ENCODE measurements at regions not wholly inside any gene's neighbourhood (a gene's known extent, or its start where the extent isn't known, plus 50 kb on each side); places are given as distances from the start of the nearest gene placed in this dataset.
A peak's percentile ranks its signal among the peaks of the same experiment; 100 is the strongest.

DNA sequence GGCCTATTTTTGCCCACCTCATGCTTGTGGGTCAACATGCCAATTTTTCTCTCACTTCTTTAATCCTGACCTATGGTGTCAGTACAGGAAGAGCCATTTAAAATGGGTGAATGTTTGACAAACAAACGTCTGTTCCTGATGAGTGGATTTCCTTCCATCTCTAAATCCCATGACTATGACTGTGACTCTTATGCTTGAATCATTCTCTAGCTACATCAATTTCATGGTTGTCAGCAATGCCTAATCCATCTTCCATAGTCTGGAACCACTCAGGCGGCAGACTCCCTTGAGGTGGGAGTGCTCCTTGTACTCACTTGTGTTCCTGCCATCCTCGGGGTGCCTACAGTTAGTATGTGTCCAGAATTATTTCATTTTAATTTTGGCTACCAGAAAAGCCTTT, 194.9 kb upstream of the RPS6KA3 start:
- DNase-seq, result no peak

DNA sequence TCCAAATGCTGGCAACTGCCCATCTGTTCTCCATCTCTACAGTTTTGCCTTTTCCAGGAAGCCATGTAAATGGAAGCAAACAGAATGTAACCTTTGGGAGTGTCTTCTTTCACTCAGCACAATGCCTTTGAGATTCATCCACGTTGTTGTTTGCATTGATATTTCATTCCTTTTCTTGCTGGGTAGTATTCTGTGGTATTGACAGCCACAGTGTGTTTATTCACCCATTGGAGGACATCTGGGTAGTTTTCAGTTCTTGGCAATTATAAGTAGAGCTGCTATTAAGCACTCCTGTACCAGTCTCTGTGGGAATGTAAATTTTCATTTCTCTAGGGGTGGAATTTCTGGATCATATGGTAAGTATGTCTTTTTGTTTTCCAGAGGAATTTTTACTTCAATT, 194.3 kb upstream of the RPS6KA3 start:
- DNase-seq, result no peak

DNA sequence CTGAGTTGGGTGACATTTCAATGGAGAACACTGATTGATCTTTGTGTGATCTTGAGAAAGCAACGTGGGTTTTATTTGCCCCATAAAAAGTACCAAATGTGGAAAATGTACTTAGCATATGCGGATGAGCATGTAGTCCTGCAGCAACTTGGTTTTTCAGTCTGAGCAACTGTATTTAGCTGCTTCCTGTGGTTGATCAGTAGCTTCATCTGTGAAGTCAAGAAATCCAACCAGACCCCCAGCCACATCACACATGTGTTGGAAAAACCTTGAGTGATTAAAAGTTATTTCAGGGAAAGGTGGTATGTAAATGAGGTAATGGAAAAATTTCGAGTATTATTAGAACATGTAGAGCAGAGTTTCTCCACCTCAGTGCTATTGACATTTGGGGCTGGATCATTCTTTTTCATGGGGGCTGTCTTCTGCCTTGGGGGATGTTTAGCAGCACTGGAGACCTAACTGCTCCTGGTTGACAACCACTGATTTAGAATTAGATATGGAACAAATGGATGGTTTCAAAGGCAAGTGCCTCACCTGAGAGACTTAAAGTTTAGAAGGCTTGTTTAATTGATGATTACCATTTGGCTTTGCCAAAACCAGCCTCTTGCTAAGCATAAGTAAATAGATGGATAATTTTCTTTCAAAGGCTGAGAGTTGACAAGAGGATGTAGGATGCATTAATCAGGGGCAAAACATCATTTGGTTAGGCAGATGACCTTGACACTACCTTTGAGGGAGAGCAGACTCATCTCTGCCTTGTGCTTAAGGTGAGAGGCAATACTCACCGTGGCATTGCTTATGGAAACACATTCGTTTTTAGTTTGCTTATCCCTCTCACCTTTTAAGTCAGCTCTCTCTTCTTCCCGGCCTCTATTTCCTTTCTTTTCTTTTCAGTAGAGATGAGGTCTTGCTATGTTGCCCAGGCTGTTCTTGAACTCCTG, 193.0 kb upstream of the RPS6KA3 start:
- no peak for DNase-seq

DNA sequence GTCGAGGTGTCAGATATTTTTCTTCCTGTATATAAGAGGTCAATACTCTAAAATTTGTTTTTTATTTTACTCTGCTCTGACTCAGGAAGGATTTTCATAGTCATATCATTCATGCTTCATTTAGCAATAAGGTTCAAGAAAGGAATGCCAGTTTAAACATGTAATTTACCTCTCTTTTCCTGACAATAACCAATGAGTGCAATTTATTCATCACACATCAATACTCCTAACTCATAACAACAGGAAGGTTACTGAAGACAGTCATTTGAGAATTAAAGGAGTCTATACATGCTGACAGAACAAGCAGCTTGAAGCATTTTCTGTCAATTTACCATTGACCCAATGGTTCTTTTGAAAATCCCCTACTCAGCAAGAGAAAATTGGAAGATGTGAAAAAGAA, 190.3 kb upstream of the RPS6KA3 start:
- DNase-seq, result no peak

DNA sequence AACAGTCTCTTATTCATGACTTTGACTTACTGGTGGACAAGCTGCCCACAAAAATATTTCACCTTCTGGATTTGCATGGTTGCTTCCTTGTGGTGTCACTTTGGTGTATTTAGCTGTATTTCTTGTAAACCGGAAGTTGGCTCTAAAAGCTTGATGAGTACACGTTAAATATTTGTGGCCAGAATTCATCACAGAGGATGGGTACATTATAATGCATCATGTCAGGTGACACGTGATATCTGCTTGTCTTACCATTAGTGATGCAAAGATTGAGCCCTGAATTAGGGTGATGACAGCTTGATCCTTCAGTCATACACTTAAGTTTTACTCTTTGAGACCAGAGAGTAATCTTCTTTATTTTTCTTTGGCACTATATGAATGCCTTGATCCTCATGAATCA, 188.3 kb upstream of the RPS6KA3 start:
- DNase-seq, result no peak

DNA sequence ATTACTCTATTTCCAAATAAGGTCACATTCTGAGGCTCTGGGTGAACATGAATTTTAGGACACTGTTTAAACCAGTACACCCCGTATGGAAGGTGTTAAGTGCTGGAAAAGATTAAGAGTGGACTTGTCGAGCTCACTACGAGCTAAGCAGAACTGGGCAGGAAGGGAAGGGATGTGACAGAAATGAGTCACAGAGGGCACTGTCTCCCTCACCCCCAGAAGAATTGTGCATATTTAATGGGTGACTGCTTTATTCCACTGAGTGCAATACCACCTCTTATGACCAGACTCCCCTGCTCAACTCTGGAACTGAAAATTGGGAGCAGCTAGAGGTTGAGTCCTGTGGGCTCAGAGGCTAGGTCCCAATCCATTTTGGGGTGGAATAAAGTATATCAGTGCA, 187.4 kb upstream of the RPS6KA3 start:
- no peak for DNase-seq

DNA sequence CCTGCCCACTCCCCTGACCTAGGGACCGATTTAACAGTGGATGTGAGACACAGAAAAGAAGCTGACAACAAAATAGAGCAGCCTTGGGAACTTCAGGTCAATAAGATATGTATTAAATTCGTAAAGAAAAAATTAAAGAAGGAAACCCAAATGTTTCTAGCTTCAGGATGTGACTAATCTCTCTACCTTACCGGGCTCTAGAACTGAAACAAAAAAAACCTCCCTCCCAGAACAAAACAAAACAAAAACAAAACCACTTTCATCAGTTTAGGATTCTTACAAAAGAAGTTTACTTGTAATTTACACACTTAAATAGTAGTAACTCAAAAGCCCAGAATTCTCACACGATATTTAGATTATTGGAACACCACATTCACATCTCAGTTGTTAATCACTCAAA, 185.8 kb upstream of the RPS6KA3 start:
- no peak for DNase-seq

DNA sequence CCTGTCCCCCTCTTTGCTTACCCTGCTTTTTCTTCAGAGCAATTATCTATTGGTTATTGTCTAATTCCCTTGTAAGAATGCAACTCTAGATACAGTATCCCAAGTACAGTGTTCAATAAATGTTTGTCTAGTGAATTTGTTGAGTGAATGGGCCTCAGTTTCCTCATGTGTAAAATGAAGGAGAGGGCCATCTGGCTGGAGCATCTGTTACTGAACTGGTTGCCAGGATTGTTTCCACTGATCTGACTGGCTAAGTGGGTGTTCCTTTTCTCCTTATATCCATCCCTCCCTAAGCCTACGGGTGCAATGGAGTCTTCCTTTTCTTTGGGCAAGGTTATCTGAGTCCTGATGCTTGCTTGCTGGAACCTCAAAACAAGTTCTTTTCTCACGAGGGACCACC, 185.2 kb upstream of the RPS6KA3 start:
- no peak for DNase-seq

DNA sequence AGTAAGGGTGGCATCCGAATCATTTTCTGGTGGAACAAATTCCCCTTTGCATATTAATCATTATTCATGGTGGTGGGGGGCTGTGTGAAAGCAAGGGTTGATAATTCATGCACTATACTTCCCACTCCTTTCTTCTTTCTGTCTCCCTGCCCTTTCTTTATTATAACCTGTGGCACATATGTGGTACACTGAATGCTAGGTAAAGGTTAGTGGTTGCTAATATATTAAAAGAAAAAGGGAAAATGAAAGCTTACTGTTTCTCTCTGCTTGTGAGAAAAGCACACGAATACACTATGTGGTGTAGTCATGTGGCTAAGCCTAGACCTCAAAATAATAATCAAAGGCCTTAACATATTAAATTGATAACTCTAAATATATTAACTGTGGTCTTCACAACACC, 178.4 kb upstream of the RPS6KA3 start:
- DNase-seq, result no peak

DNA sequence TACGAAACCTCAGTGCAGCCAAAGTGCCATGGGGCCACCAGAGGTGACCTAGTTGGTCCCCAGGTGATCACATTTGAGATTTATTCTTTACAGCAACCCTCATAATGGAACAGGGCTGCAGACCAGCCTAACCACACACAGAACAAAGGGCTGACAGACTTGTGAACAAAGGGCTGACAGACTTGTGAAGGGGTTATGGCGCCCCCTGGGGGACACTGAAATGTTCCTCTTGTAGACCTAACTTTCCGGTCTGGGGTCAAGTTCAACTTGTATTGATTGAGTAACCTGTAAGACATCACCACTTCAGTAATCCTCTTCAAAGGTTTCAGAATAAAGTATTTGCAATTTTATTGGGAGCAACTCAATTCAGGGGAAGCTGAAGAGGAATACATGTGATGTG, 175.9 kb upstream of the RPS6KA3 start:
- DNase-seq, result peak; percentile 65

DNA sequence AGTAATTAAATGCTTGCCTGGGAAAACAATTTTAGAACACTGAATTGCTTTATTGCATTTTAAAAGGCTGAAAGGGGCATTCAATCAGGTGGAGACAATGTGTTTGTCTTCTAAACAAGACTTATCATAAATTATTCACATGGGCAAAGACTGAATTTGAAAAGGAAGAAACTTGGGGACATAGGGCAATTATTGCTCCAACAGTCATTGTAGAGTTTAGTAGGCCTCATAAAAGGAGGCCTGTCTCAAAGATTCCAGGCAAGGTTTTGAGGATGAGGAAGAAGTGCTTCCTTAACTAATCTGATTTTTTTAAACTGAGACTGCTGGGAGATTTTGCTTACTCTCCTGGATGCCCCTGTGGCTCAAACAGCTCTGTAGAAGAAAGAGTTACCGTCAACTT, 174.4 kb upstream of the RPS6KA3 start:
- no peak for DNase-seq

DNA sequence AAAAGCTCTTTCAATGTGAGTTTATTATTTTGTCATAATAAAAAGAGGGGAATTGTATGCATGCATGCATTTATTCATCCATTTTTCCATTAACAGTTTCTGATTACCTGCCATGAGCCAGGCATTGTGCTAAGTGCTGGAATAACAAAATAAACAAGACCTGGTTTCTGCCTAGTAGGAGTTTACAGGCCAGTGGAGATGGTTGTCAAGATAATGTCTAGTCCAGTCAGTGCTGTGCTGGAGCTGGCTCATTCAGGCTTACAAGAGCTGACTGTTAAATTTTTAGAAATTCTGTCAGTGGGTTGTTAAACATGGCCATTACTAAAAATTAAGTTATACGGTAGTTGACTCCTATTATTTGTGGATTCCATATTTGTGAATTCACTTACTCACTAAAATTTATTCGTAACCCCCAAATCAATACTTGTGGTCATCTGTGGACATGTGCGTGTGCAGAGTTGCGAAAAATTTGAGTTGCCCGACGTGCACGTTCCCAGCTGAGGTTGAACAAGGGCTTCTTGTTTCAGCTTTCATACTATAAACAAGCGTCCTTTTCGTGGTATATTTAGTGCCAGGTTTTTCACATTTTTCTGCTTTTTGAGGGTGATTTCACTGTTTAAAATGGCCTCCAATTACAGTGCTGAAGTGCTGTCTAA, 172.3 kb upstream of the RPS6KA3 start:
- DNase-seq, result no peak

DNA sequence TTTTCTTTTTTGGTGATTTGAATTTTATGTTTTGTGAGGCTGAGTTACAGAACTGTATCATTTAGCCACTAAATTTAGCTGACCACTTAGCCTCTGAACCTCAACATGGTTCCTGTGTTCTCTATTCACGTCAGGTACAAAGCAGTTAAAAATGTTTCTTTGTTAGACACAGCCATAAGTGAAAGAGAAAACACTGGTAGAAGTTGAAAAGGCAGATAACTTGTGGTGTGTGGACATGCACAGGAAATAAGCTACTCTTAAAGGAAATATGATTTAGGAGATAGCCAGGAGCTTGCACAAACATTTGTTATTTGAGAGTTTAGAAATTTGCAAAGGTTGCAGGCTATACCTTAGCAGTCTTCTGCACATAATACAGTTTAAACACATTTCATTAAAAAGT, 171.0 kb upstream of the RPS6KA3 start:
- no peak for DNase-seq

DNA sequence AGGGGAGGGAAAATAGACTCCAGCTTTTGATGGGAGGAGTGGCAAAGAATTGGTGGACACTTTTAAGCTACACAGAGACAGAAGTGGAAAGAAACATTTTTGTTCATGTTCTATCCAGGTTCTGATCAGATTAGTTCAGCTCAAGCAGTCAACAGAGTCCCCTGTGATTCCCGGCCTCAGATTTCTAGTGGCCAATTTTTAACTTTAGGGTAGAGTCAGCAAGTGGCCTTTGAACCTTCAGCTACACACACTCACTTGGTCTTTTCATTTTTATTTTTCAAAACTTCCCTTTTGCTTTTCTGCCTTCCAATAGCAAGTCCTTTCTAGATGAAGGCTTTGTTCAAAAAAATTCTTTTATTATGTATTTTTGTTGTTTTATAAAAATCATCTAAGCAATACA, 169.2 kb upstream of the RPS6KA3 start:
- no peak for DNase-seq

DNA sequence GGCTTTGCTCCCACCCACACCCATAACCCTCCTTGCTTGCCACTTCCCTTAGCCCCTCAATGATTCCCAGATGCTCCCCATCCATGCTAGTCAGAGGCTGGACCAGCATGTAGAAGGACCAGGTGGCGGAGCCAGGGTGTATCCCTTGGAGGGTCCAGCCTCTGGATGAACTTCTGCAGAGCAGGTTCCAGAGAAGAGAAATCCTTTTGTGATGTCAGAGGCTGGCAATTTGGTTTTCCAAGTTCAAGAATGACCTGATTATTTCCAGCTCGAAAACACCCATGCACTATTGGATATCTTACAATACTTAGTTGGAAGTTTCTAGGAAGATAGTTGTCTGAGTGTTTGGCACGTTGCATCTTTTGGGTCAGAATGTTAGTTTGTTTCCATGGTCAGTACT, 168.3 kb upstream of the RPS6KA3 start:
- no peak for DNase-seq

DNA sequence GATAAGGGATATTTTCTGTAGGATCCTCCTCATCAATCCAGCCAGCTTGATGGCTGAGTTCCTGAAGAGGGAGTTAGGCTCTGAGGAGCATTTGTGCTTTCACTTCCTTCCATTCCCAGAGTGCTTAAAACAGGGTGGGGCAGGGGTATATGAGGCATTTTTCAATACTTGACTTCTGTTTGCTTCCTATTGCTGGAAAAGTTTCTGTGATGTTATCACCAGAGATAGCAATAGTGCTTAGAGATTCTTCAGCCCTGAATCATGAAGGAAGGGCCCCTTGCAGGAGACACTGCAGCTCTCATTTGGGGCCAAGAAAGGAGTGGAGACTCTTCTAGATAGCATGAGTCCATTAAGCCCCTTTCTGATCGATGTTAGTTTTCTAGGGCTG, 166.7 kb upstream of the RPS6KA3 start:
- DNase-seq, result no peak

DNA sequence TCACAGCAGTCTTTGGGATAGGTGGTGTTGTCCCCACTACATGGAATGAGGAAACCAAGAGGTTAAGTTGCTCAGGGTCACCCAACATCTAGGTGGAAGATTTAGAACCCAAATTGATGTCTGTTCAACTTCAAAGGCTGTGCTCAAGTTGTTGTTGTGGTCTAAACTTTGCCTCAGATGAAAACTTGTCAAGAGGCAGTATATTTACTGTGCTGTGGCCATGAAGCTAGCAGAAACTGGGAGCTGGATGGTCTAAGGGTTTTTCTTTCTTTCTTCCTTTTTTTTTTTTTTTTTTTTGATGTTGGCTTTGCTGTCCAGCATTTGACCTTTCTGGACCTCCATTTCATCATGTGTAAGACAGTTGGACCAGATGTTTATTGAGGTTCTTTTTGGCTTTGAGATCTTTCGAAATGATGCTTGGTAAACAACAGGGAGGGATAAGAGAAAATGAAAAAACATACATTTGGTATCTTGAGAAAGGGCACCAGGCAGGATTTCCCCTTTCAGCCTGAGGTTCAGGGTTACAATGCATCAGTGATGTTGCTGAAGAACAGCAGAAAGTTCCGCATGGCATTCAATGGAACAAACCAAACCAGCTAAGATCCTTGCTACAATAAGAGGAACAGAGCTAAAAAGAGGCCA, 166.2 kb upstream of the RPS6KA3 start:
- no peak for DNase-seq

DNA sequence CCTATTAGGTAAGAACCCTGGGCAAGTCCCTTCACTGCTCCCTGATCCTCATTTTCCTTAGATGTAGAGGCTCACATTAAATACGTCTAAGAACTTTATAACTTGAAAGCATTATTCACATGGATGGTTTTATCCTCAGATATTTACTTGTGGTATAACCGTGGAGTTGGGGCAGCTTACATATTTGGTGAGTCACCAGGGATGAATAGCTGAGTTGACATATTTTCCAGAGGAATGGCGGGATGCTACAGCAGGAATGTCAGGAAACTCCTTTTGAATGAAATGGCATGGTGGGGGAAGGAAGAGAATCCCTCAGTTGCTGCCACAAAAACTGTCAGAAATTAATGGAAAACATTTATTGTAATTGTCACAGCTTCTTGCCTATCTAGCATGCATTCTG, 165.3 kb upstream of the RPS6KA3 start:
- DNase-seq, result no peak

DNA sequence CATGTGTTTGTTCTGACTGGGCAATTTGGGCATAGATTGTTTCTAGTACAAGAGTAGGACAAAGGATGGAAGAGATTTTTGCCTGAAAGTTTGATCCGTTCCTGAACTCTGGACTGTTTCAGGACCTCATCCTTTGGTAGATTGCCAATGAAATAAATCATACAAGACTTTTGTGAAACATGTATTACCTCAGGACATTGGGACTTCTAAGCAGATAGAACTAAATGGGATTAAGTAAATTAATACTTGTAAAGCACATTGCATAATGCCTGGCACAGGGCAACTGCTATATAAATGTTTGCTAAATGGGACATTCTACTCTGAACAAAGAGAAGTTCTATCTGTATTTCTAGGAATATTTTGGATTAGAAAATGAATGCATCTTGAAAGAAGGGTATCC, 164.8 kb upstream of the RPS6KA3 start:
- no peak for DNase-seq

DNA sequence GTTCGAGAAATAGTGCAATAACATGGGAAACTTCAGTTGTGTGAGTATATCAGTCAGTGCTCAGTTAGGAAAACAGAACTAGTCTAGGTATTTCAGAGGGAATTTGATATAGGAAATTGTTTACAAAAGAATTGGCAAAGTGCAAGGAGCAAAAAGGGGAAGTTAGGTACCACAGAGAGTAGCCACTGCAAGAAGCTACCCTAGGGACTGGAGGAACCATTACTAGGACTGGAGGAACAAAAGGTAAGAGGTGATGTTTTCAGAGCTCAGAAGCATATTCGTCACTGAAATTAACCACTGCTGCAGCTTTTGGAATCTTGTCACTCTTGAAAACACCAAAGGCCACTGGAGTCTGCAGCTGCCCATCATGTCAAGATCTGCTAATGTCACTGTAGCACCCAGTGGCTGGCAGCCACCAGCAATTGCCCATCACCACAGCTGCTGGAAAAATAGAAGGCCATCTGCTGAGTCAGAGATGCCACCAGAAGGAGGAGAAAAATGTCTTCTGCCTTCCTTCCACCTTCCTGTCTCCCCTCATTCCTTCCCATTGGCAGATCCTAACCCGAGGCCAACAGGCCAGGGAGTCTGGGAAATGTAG, 160.6 kb upstream of the RPS6KA3 start:
- DNase-seq, result no peak

DNA sequence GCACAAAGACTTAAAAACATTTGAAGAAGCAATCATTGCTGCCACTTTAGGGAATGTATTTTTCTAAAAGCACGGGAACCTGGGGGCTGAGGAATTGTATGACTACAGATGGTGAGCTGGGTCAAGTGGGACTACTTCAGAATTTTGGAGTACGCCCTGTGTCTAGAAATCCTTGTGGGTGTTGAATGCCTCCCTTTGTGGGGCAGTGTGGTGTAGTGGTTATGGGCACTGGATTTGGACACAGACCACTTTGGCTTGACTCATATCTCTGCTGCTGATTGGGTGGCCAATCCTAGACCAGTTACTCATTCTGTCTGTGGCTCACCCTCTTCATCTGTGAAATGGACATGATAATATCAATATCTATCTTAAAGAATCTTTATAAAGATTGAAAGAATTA, 155.0 kb upstream of the RPS6KA3 start:
- no peak for DNase-seq

DNA sequence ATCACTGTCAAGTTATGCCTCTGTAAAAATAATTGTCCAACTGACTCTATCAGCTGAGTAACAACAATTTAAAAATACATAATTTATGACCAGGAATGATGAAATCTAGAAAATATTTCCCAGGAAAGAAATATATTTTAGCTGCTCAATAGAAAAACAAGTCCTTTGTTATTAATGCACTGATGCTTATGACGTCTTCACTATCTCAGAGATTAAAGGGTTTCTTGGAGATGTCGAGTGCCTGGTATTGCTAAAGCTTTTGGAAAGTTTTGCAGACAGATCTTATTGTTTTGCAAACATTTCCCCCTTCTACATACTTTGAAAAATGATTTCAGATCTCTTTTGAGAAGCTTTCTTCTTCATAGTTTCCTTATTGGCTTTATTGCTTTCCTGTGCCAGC, 154.6 kb upstream of the RPS6KA3 start:
- DNase-seq, result no peak

DNA sequence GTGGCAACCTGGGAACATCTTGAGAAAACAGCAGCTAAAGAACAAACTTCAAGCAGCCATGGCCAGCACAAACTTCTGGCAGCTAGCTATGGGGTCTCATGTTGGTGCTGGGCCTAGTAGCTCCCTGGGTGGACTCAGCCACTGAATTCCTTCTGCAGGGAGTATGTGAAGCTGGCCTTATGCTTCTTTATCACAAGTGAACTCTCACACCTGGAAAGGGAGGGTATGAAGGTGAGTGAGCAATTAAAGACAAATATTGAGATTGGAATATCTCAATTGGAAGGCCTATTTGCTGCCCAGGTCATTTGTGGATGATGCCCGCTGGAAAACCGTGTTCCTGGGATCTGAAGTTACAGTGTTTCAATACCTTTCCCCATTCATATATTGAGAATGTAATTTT, 153.3 kb upstream of the RPS6KA3 start:
- no peak for DNase-seq

All from NCI-H510A treated with DMSO at 0.1 percent for 48 hours (cell line).